Neutrophil (primary cell): ENCODE measurements at regions not wholly inside any gene's neighbourhood (a gene's known extent, or its start where the extent isn't known, plus 50 kb on each side); places are given as distances from the start of the nearest gene placed in this dataset.

Experiments
- H3K27ac ChIP-seq: fragments of 200-600 bp; sonication (generic); 2 replicates; pipeline ENCODE4 v1.5.1; 2016; ENCODE audit warnings: mild to moderate bottlenecking, moderate library complexity
- H3K27me3 ChIP-seq: fragments of 200-600 bp; sonication (generic); 2 replicates; pipeline ENCODE4 v1.6.0; 2016; ENCODE audit warnings: mild to moderate bottlenecking
- H3K36me3 ChIP-seq: fragments of 200-600 bp; sonication (generic); 2 replicates; pipeline ENCODE4 v1.5.1; 2017
- H3K4me1 ChIP-seq, 2 experiments: fragments of 200-600 bp in 1 of 2; sonication (generic) in 1 of 2; 1 replicate in 1 of 2; 2 replicates in 1 of 2; pipeline versions ENCODE4 v1.5.1 to v1.6.1; 2013 to 2016; ENCODE audit warnings: low read depth in 1 of 2, low read length in 1 of 2, mild to moderate bottlenecking in 1 of 2, moderate library complexity in 1 of 2; ENCODE audit not compliant: control insufficient read depth in 1 of 2, insufficient read depth in 1 of 2
- H3K4me3 ChIP-seq, 2 experiments: fragments of 200-600 bp in 1 of 2; sonication (generic) in 1 of 2; 1 replicate in 1 of 2; 2 replicates in 1 of 2; pipeline ENCODE4 v1.5.1; 2013 to 2016; ENCODE audit warnings: low read depth in 1 of 2, low read length in 1 of 2, mild to moderate bottlenecking in 1 of 2, moderate library complexity in 1 of 2
- H3K9me3 ChIP-seq: fragments of 200-600 bp; sonication (generic); 2 replicates; pipeline ENCODE4 v1.5.1; 2016
- CTCF ChIP-seq: fragments of 200-600 bp; sonication (generic); IDR thresholded peaks from 2 replicates; pipeline ENCODE4 v1.5.1; 2016; ENCODE audit warnings: antibody characterized with exemption

GRCh38 chr2:157190151-157190550 is 67.4 kb upstream of the GALNT5 start:
- TF ChIP-seq CTCF = no peak
- H3K27ac ChIP-seq = no peak overlapping the region
- H3K4me3 ChIP-seq = no peak overlapping the region
- no peaks in the 10 kb centered on the region for H3K4me1 ChIP-seq
- H3K36me3 ChIP-seq = no peaks in the 10 kb centered on the region
- H3K9me3 ChIP-seq = no peaks in the 10 kb centered on the region
- H3K27me3 ChIP-seq = no peaks in the 10 kb centered on the region

- H3K27me3 ChIP-seq = no peaks in the 10 kb centered on the region
- no peaks in the 10 kb centered on the region for H3K4me1 ChIP-seq
- H3K27ac ChIP-seq = no peak overlapping the region
- no peak overlapping the region for H3K4me3 ChIP-seq
- H3K36me3 ChIP-seq = no peaks in the 10 kb centered on the region
- H3K9me3 ChIP-seq = no peaks in the 10 kb centered on the region
- no peak for TF ChIP-seq CTCF
Observed at GRCh38 chr2:157191186-157191585, 66.3 kb upstream of the GALNT5 start.

- Histone ChIP-seq H3K27me3 (no peaks in the 10 kb centered on the region), H3K36me3 (no peaks in the 10 kb centered on the region), H3K9me3 (no peaks in the 10 kb centered on the region), H3K4me3 (no peak overlapping the region), H3K4me1 (no peaks in the 10 kb centered on the region), H3K27ac (no peak overlapping the region)
- TF ChIP-seq CTCF = no peak
Observed at GRCh38 chr2:157192445-157193423, 64.8 kb upstream of the GALNT5 start.

GRCh38 chr2:157193461-157193860 is 64.0 kb upstream of the GALNT5 start:
- Histone ChIP-seq H3K36me3 (no peaks in the 10 kb centered on the region), H3K27ac (no peak overlapping the region), H3K9me3 (no peaks in the 10 kb centered on the region), H3K4me1 (no peaks in the 10 kb centered on the region), H3K4me3 (no peak overlapping the region), H3K27me3 (no peaks in the 10 kb centered on the region)
- no peak for TF ChIP-seq CTCF

- no peak overlapping the region for H3K27ac ChIP-seq
Observed at GRCh38 chr2:157194097-157194688, 63.3 kb upstream of the GALNT5 start.

More at GRCh38 chr2:157194097-157194688, 63.3 kb upstream of the GALNT5 start:
- no peaks in the 10 kb centered on the region for H3K36me3 ChIP-seq
- no peaks in the 10 kb centered on the region for H3K4me1 ChIP-seq
- no peak overlapping the region for H3K4me3 ChIP-seq
- no peaks in the 10 kb centered on the region for H3K27me3 ChIP-seq
- TF ChIP-seq CTCF = no peak
- H3K9me3 ChIP-seq = no peaks in the 10 kb centered on the region
